GM10248 (cell line): ENCODE measurements at regions not wholly inside any gene's neighbourhood (a gene's known extent, or its start where the extent isn't known, plus 50 kb on each side); places are given as distances from the start of the nearest gene placed in this dataset.

Experiments used
- CTCF ChIA-PET: fragments of 300-600 bp; sonication (Branson Sonifier 250); formaldehyde crosslinking; extraction: SDS; loops from one replicate; lab custom pipeline; 2021; ENCODE audit warnings: antibody characterized with exemption; lab: Yijun Ruan, JAX
- POLR2A ChIA-PET: fragments of 350-650 bp; sonication (Branson Sonifier 250); formaldehyde crosslinking; extraction: SDS; loops from one replicate; lab custom pipeline; 2020; ENCODE audit warnings: antibody characterized with exemption; lab: Yijun Ruan, JAX
- DNase-seq: peaks from one replicate; pipeline ENCODE4 v3.0.0; 2012; ENCODE audit errors: extremely low spot score
- TF ChIP-seq, protein P1 (sequence below): IDR thresholded peaks from 2 replicates; pipeline ENCODE4 v1.5.1; 2012; ENCODE audit warnings: mild to moderate bottlenecking, low read depth; ENCODE audit errors: extremely low read depth, missing control alignments, control extremely low read depth

DNA sequence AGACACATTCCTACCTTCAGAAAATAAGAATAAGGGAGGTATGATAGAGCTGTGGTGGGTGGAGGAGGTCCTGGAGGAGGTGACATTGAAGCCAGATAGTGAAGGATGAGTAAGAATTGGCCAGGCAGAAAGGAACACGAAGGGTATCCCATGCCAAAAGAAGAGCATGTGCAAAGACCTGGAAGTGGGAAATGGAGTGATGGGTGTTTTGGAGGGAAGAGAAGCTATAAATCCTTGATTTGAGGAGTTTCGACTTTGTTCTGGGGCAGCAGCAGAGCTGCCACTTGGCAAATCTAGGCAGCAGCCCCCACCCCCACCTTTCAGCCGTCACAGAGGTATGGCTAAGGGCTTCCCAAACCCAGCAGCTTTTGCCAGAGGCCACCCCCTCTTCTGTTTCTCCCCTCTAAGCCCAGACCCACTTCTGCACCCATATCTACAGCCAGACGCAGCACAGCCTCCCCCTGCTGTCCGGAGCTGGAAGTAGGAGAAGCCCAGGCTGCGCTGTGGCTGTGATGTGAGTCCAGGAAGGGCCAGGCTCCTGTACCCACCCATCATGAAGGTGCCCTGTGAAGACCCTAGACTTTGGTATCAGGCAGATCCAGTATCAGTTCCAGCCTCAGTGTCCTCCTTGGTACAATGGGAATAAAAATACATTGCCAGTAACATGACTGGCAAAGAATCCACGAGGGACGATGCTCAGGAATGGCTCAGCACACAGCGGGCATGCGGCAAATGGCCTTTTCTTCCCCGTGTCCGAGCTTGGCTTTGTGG is 188.7 kb upstream of the LINGO1 start:
- DNase-seq = peak; percentile 68
- CTCF ChIA-PET = interaction anchor here (0.6 to 3.4 kb wide), 18 partner anchors 9 to 278 kb away, joined by 3 to 56 read pairs (median 4); partner anchors contain the start of gene LINGO1
- TF ChIP-seq, protein P1, sequence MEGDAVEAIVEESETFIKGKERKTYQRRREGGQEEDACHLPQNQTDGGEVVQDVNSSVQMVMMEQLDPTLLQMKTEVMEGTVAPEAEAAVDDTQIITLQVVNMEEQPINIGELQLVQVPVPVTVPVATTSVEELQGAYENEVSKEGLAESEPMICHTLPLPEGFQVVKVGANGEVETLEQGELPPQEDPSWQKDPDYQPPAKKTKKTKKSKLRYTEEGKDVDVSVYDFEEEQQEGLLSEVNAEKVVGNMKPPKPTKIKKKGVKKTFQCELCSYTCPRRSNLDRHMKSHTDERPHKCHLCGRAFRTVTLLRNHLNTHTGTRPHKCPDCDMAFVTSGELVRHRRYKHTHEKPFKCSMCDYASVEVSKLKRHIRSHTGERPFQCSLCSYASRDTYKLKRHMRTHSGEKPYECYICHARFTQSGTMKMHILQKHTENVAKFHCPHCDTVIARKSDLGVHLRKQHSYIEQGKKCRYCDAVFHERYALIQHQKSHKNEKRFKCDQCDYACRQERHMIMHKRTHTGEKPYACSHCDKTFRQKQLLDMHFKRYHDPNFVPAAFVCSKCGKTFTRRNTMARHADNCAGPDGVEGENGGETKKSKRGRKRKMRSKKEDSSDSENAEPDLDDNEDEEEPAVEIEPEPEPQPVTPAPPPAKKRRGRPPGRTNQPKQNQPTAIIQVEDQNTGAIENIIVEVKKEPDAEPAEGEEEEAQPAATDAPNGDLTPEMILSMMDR = peak; percentile 85
- POLR2A ChIA-PET = no interaction called here

DNA sequence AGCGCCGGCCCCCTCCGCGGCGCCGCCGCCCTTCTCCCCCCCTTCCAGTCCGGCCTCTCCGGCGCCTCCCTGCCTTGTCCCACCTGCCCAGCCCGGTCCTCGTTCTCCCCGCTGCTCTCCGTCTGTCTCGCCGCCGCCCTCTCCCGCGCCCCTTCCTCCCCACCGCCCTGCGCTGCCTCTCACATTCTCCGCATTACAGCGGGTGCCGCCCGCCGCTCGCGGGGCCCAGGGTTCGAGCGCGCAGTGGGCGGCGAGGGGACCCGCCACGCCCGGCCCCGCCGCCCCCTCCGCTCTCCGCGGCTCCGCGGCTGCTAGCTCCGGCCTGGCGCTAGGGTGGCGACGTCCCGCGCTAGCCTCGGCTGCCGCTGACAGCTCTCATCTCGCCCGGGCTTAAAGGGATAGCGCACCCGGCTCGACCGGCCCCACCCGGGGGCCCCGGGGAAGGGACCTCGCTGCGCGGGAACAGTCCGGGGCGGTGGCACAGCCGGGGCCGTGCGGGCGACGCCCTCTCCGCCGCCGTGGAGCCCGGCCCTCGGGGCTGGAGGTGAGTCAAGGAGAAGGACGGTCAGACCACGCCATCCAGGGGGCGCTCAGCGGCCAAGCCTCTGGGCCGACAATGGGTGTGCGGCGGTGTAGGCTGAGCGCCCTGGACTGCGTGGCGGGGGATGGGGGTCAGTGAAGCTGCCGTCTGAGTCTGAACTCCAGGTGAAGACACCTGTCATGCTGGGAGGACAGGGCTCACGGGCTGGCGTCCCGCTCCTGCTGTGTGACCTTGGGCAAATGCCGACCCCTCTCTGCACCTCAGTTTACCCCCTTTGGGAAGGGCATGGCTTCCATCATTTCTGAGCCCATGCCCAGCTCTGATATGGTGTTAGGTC is 187.4 kb upstream of the LINGO1 start:
- TF ChIP-seq, protein P1 = no peak
- POLR2A ChIA-PET = no interaction called here
- CTCF ChIA-PET = interaction anchor here (0.9 to 3.4 kb wide), 8 partner anchors 12 to 701 kb away, joined by 3 to 56 read pairs (median 6); partner anchors contain the start of gene LINGO1
- no peak for DNase-seq

- POLR2A ChIA-PET = no interaction called here
- CTCF ChIA-PET = interaction anchor here (2.2 to 3.4 kb wide), 2 partner anchors 13 to 185 kb away, joined by 10 to 56 read pairs; partner anchors contain the start of gene LINGO1
- no peak for DNase-seq
- TF ChIP-seq, protein P1 = no peak
Measured at GRCh38 chr15:77819048-77819850, 186.5 kb upstream of the LINGO1 start.

DNA sequence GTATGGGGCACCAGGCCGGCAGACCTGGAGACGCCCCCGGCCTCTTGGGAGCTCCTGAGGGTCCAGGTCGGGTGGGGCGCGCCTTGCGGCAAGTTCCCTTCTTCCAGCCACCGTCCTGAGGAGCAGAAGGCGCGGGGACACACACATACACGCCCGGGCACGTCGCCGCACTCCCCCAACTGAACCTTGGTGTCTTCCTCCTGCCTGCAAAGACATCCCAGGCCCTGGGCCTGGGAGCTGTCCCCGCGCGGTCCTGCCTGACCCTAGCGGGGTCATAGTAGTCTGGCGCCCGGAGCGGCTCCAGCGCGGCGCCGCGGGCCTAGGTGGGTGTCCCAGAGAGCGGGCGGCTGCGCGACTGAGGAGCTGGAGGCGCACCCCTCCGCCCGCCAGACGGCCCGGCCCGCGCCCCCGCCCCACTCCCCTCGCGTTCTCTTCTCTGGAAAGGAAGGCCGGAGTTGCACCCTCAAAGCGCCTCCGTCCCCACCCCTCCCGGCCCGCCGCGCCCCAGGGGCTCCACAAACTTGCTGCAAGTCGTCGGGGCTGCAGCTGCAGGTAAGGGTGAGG is 185.9 kb upstream of the LINGO1 start:
- CTCF ChIA-PET = interaction anchor here (1.7 kb wide), 1 partner anchor 8 kb away, joined by 4 read pairs; no protein-coding TSS in a partner anchor
- POLR2A ChIA-PET = no interaction called here
- DNase-seq = no peak
- TF ChIP-seq, protein P1 = no peak

GRCh38 chr15:77817434-77817833 is 184.7 kb upstream of the LINGO1 start:
- ChIA-PET CTCF (interaction anchor here (1.7 kb wide), 1 partner anchor 9 kb away, joined by 4 read pairs; no protein-coding TSS in a partner anchor), POLR2A (no interaction called here)
- DNase-seq = no peak
- TF ChIP-seq, protein P1 = no peak
